WERI-Rb-1 (cell line): ENCODE measurements at regions not wholly inside any gene's neighbourhood (a gene's known extent, or its start where the extent isn't known, plus 50 kb on each side); places are given as distances from the start of the nearest gene placed in this dataset.

ENCODE experiments used
- DNase-seq: peaks from one replicate; pipeline ENCODE4 v3.0.0-alpha.2; 2020
- H3K27ac ChIP-seq: fragments of 250-450 bp; sonication (Bioruptor Pico); 2 replicates; pipeline ENCODE4 v1.5.1; 2020; ENCODE audit warnings: mild to moderate bottlenecking, moderate library complexity
- H3K27me3 ChIP-seq: fragments of 250-450 bp; sonication (Bioruptor Pico); 2 replicates; pipeline ENCODE4 v1.5.1; 2021; ENCODE audit warnings: mild to moderate bottlenecking, low read depth, moderate library complexity; ENCODE audit not compliant: insufficient read depth, severe bottlenecking
- H3K36me3 ChIP-seq: fragments of 250-450 bp; sonication (Bioruptor Pico); 2 replicates; pipeline ENCODE4 v1.5.1; 2020; ENCODE audit warnings: mild to moderate bottlenecking, moderate library complexity
- H3K4me3 ChIP-seq: 2 replicates; pipeline ENCODE4 v1.5.1; 2011; ENCODE audit warnings: low read depth, mild to moderate bottlenecking, control low read depth, low read length
- H3K9me3 ChIP-seq: fragments of 250-450 bp; sonication (Bioruptor Pico); 2 replicates; pipeline ENCODE4 v1.5.1; 2021; ENCODE audit warnings: mild to moderate bottlenecking, moderate library complexity; ENCODE audit not compliant: severe bottlenecking
- CTCF ChIP-seq: IDR thresholded peaks from 2 replicates; pipeline ENCODE4 v1.5.1; 2011; ENCODE audit warnings: low read depth, mild to moderate bottlenecking, control low read depth, inconsistent platforms, low read length

GRCh38 chr2:12303181-12304030 lies 413.3 kb upstream of the TRIB2 start:
- no peak for DNase-seq
- no peak for TF ChIP-seq CTCF
- no peak overlapping the region for H3K27ac ChIP-seq

GRCh38 chr2:12304564-12305171 lies 412.1 kb upstream of the TRIB2 start:
- no peak for TF ChIP-seq CTCF
- no peak for DNase-seq
- H3K27ac ChIP-seq, result no peak overlapping the region

More at GRCh38 chr2:12303181-12304030, 413.3 kb upstream of the TRIB2 start:
- H3K9me3 ChIP-seq, result no peaks in the 10 kb centered on the region
- no peaks in the 10 kb centered on the region for H3K27me3 ChIP-seq
- H3K4me3 ChIP-seq, result no peak overlapping the region
- H3K36me3 ChIP-seq, result no peaks in the 10 kb centered on the region

GRCh38 chr2:12305931-12306330 lies 410.8 kb upstream of the TRIB2 start:
- Histone ChIP-seq H3K36me3 (no peaks in the 10 kb centered on the region), H3K27ac (no peak overlapping the region), H3K9me3 (no peaks in the 10 kb centered on the region), H3K27me3 (no peaks in the 10 kb centered on the region), H3K4me3 (no peak overlapping the region)
- DNase-seq, result no peak
- TF ChIP-seq CTCF, result no peak

More at GRCh38 chr2:12304564-12305171, 412.1 kb upstream of the TRIB2 start:
- H3K9me3 ChIP-seq, result no peaks in the 10 kb centered on the region
- no peaks in the 10 kb centered on the region for H3K27me3 ChIP-seq
- H3K36me3 ChIP-seq, result no peaks in the 10 kb centered on the region
- no peak overlapping the region for H3K4me3 ChIP-seq

GRCh38 chr2:12310399-12310798 lies 406.3 kb upstream of the TRIB2 start:
- H3K4me3 ChIP-seq, result no peak overlapping the region
- no peak for DNase-seq
- no peaks in the 10 kb centered on the region for H3K27me3 ChIP-seq
- H3K9me3 ChIP-seq, result no peaks in the 10 kb centered on the region
- TF ChIP-seq CTCF, result no peak
- H3K36me3 ChIP-seq, result no peaks in the 10 kb centered on the region
- no peak overlapping the region for H3K27ac ChIP-seq

- Histone ChIP-seq H3K9me3 (no peaks in the 10 kb centered on the region), H3K27ac (no peak overlapping the region), H3K27me3 (no peaks in the 10 kb centered on the region), H3K36me3 (no peaks in the 10 kb centered on the region), H3K4me3 (no peak overlapping the region)
- no peak for TF ChIP-seq CTCF
- DNase-seq, result no peak
These were observed 403.1 kb upstream of the TRIB2 start for GRCh38 chr2:12313445-12314126.
